Neutrophil (primary cell): ENCODE measurements at regions not wholly inside any gene's neighbourhood (a gene's known extent, or its start where the extent isn't known, plus 50 kb on each side); places are given as distances from the start of the nearest gene placed in this dataset.
"Not testable (repeated sequence)": the region's sequence is repeated elsewhere in the genome, so short reads cannot be mapped to it uniquely, and the experiment has no call there.

Source experiments
- H3K27ac ChIP-seq: fragments of 200-600 bp; sonication (generic); 2 replicates; pipeline ENCODE4 v1.5.1; 2016; ENCODE audit warnings: mild to moderate bottlenecking, moderate library complexity
- H3K27me3 ChIP-seq: fragments of 200-600 bp; sonication (generic); 2 replicates; pipeline ENCODE4 v1.6.0; 2016; ENCODE audit warnings: mild to moderate bottlenecking
- H3K36me3 ChIP-seq: fragments of 200-600 bp; sonication (generic); 2 replicates; pipeline ENCODE4 v1.5.1; 2017
- H3K4me1 ChIP-seq, 2 experiments: fragments of 200-600 bp in 1 of 2; sonication (generic) in 1 of 2; 1 replicate in 1 of 2; 2 replicates in 1 of 2; pipeline versions ENCODE4 v1.5.1 to v1.6.1; 2013 to 2016; ENCODE audit warnings: low read depth in 1 of 2, low read length in 1 of 2, mild to moderate bottlenecking in 1 of 2, moderate library complexity in 1 of 2; ENCODE audit not compliant: control insufficient read depth in 1 of 2, insufficient read depth in 1 of 2
- H3K4me3 ChIP-seq, 2 experiments: fragments of 200-600 bp in 1 of 2; sonication (generic) in 1 of 2; 1 replicate in 1 of 2; 2 replicates in 1 of 2; pipeline ENCODE4 v1.5.1; 2013 to 2016; ENCODE audit warnings: low read depth in 1 of 2, low read length in 1 of 2, mild to moderate bottlenecking in 1 of 2, moderate library complexity in 1 of 2
- H3K9me3 ChIP-seq: fragments of 200-600 bp; sonication (generic); 2 replicates; pipeline ENCODE4 v1.5.1; 2016
- CTCF ChIP-seq: fragments of 200-600 bp; sonication (generic); IDR thresholded peaks from 2 replicates; pipeline ENCODE4 v1.5.1; 2016; ENCODE audit warnings: antibody characterized with exemption

GRCh38 chr7:113349339-113349738 is 231.0 kb upstream of the SMIM30 start:
- Histone ChIP-seq H3K4me3 (no peak overlapping the region), H3K36me3 (no peaks in the 10 kb centered on the region), H3K27ac (no peak overlapping the region), H3K4me1 (no peaks in the 10 kb centered on the region), H3K27me3 (no peaks in the 10 kb centered on the region), H3K9me3 (no peaks in the 10 kb centered on the region)
- no peak for TF ChIP-seq CTCF

GRCh38 chr7:113339661-113340060 is 221.3 kb upstream of the SMIM30 start:
- no peaks in the 10 kb centered on the region for H3K36me3 ChIP-seq
- no peak for TF ChIP-seq CTCF
- H3K27ac ChIP-seq: no peak overlapping the region
- H3K27me3 ChIP-seq: no peaks in the 10 kb centered on the region
- no peak overlapping the region for H3K4me3 ChIP-seq
- no peaks in the 10 kb centered on the region for H3K4me1 ChIP-seq
- no peaks in the 10 kb centered on the region for H3K9me3 ChIP-seq

- no peaks in the 10 kb centered on the region for H3K9me3 ChIP-seq
- no peaks in the 10 kb centered on the region for H3K27me3 ChIP-seq
- no peaks in the 10 kb centered on the region for H3K4me1 ChIP-seq
- no peak overlapping the region for H3K4me3 ChIP-seq
- no peaks in the 10 kb centered on the region for H3K36me3 ChIP-seq
- TF ChIP-seq CTCF: no peak
- H3K27ac ChIP-seq: no peak overlapping the region
Observed at GRCh38 chr7:113338071-113338696, 219.8 kb upstream of the SMIM30 start.

GRCh38 chr7:113336838-113337237 is 218.5 kb upstream of the SMIM30 start:
- H3K4me3 ChIP-seq, H3K27me3 ChIP-seq, H3K27ac ChIP-seq, H3K4me1 ChIP-seq, H3K36me3 ChIP-seq, H3K9me3 ChIP-seq: not testable (repeated sequence)

GRCh38 chr7:113331155-113331898 is 213.0 kb upstream of the SMIM30 start:
- no peak for TF ChIP-seq CTCF
- no peak overlapping the region for H3K4me3 ChIP-seq

GRCh38 chr7:113321201-113321600 is 202.8 kb upstream of the SMIM30 start:
- no peaks in the 10 kb centered on the region for H3K27me3 ChIP-seq
- H3K9me3 ChIP-seq: no peaks in the 10 kb centered on the region
- no peak overlapping the region for H3K27ac ChIP-seq
- H3K4me3 ChIP-seq: no peak overlapping the region
- H3K4me1 ChIP-seq: no peaks in the 10 kb centered on the region
- no peak for TF ChIP-seq CTCF
- H3K36me3 ChIP-seq: no peaks in the 10 kb centered on the region

More at GRCh38 chr7:113331155-113331898, 213.0 kb upstream of the SMIM30 start:
- H3K9me3 ChIP-seq: no peaks in the 10 kb centered on the region
- H3K27ac ChIP-seq: no peak overlapping the region
- H3K4me1 ChIP-seq: no peaks in the 10 kb centered on the region
- no peaks in the 10 kb centered on the region for H3K27me3 ChIP-seq
- H3K36me3 ChIP-seq: no peaks in the 10 kb centered on the region
